Lower leg skin (tissue), 3 donors: ENCODE measurements at regions not wholly inside any gene's neighbourhood (a gene's known extent, or its start where the extent isn't known, plus 50 kb on each side); places are given as distances from the start of the nearest gene placed in this dataset.

Experiments
- POLR2A ChIP-seq, 2 donors: fragments of 450-650 bp; IDR thresholded peaks; one replicate each; pipeline ENCODE4 v1.6.1; 2016 to 2017; ENCODE audit warnings: antibody characterized with exemption in 2 of 2, mild to moderate bottlenecking in 1 of 2, moderate library complexity in 1 of 2
- TF ChIP-seq, protein P1 (sequence below), 3 donors: fragments of 450-650 bp; IDR thresholded peaks; one replicate each; pipeline ENCODE4 v1.5.1; 2016; ENCODE audit warnings: antibody characterized with exemption in 3 of 3, mild to moderate bottlenecking in 3 of 3, moderate library complexity in 2 of 3

DNA sequence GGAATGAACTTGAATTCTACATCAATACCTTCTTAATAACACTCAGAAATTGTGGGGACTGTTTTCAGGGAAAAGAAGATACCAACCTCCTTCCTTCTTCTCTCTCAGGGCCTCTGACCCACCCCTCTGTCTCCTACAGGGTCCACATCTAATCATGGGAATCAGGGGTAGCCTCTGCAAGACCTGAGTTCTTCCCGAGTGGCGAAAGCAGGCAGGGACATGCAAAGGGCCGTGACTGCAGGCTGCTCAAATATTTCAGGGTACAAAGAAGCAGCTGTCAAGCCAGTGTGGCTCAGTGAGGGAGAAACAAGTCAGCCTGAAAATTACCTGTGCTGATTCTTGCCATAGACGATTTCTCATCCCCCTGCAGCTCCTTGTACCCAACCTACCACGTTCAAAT lies 123.1 kb upstream of the PARP11 start:
- TF ChIP-seq, protein P1, sequence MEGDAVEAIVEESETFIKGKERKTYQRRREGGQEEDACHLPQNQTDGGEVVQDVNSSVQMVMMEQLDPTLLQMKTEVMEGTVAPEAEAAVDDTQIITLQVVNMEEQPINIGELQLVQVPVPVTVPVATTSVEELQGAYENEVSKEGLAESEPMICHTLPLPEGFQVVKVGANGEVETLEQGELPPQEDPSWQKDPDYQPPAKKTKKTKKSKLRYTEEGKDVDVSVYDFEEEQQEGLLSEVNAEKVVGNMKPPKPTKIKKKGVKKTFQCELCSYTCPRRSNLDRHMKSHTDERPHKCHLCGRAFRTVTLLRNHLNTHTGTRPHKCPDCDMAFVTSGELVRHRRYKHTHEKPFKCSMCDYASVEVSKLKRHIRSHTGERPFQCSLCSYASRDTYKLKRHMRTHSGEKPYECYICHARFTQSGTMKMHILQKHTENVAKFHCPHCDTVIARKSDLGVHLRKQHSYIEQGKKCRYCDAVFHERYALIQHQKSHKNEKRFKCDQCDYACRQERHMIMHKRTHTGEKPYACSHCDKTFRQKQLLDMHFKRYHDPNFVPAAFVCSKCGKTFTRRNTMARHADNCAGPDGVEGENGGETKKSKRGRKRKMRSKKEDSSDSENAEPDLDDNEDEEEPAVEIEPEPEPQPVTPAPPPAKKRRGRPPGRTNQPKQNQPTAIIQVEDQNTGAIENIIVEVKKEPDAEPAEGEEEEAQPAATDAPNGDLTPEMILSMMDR (IDR thresholded peaks at IDR 0.05): no peak
- no peak for TF ChIP-seq POLR2A (IDR thresholded peaks at IDR 0.05)
